BLaER1 (cell line): ENCODE measurements at regions not wholly inside any gene's neighbourhood (a gene's known extent, or its start where the extent isn't known, plus 50 kb on each side); places are given as distances from the start of the nearest gene placed in this dataset.
"Not testable (repeated sequence)": the region's sequence is repeated elsewhere in the genome, so short reads cannot be mapped to it uniquely, and the experiment has no call there.

Experiments
- H3K27ac ChIP-seq: shearing (Covaris generic); formaldehyde crosslinking; 2 replicates; pipeline ENCODE4 v1.8.1; 2022
- H3K27me3 ChIP-seq: shearing (Covaris generic); formaldehyde crosslinking; 2 replicates; pipeline ENCODE4 v1.8.1; 2022
- H3K36me3 ChIP-seq: shearing (Covaris generic); formaldehyde crosslinking; 2 replicates; pipeline ENCODE4 v1.8.1; 2022
- H3K4me1 ChIP-seq: shearing (Covaris generic); formaldehyde crosslinking; 2 replicates; pipeline ENCODE4 v1.8.1; 2022
- H3K4me2 ChIP-seq: shearing (Covaris generic); formaldehyde crosslinking; 2 replicates; pipeline ENCODE4 v1.8.1; 2022
- H3K4me3 ChIP-seq: shearing (Covaris generic); formaldehyde crosslinking; 2 replicates; pipeline ENCODE4 v1.8.1; 2022
- H3K9ac ChIP-seq: shearing (Covaris generic); formaldehyde crosslinking; 2 replicates; pipeline ENCODE4 v1.8.1; 2022
- H3K9me3 ChIP-seq: shearing (Covaris generic); formaldehyde crosslinking; 2 replicates; pipeline ENCODE4 v1.8.1; 2022
- H4K20me1 ChIP-seq: shearing (Covaris generic); formaldehyde crosslinking; 2 replicates; pipeline ENCODE4 v1.8.1; 2022
- Cebpa-rat ChIP-seq: shearing (Covaris generic); IDR thresholded peaks from 2 replicates; pipeline ENCODE4 v1.8.1; 2022

GRCh38 chr6:130494729-130495128 is 128.9 kb downstream of the TMEM200A start:
- Histone ChIP-seq H3K27me3 (no peaks in the 10 kb centered on the region), H3K4me2 (no peak overlapping the region), H3K4me1 (no peaks in the 10 kb centered on the region), H4K20me1 (no peaks in the 10 kb centered on the region), H3K4me3 (no peak overlapping the region), H3K27ac (no peak overlapping the region), H3K9ac (no peak overlapping the region), H3K36me3 (no peaks in the 10 kb centered on the region), H3K9me3 (peaks cover 9% of the 10 kb centered on the region; the same call in 1 of the 2 replicates)
- TF ChIP-seq Cebpa-rat: no peak

GRCh38 chr6:130500693-130501092 is 134.9 kb downstream of the TMEM200A start:
- no peak overlapping the region for H3K4me3 ChIP-seq
- H3K27ac ChIP-seq: no peak overlapping the region
- no peak overlapping the region for H3K4me2 ChIP-seq
- no peaks in the 10 kb centered on the region for H3K4me1 ChIP-seq
- no peak for TF ChIP-seq Cebpa-rat
- H3K9me3 ChIP-seq: no peaks in the 10 kb centered on the region
- H3K9ac ChIP-seq: no peak overlapping the region
- H4K20me1 ChIP-seq: no peaks in the 10 kb centered on the region
- no peaks in the 10 kb centered on the region for H3K36me3 ChIP-seq
- H3K27me3 ChIP-seq: no peaks in the 10 kb centered on the region

GRCh38 chr6:130503146-130503545 is 137.3 kb downstream of the TMEM200A start:
- H3K27me3 ChIP-seq: no peaks in the 10 kb centered on the region
- H3K27ac ChIP-seq: no peak overlapping the region
- H3K9ac ChIP-seq: no peak overlapping the region
- no peaks in the 10 kb centered on the region for H3K36me3 ChIP-seq
- no peaks in the 10 kb centered on the region for H4K20me1 ChIP-seq
- no peak overlapping the region for H3K4me3 ChIP-seq
- no peaks in the 10 kb centered on the region for H3K4me1 ChIP-seq
- no peak overlapping the region for H3K4me2 ChIP-seq
- TF ChIP-seq Cebpa-rat: no peak
- H3K9me3 ChIP-seq: no peaks in the 10 kb centered on the region

GRCh38 chr6:130505808-130506598 is 140.2 kb downstream of the TMEM200A start:
- TF ChIP-seq Cebpa-rat: no peak
- H4K20me1 ChIP-seq: no peaks in the 10 kb centered on the region
- no peaks in the 10 kb centered on the region for H3K4me1 ChIP-seq
- H3K9ac ChIP-seq: no peak overlapping the region
- H3K27me3 ChIP-seq: no peaks in the 10 kb centered on the region
- H3K4me2 ChIP-seq: no peak overlapping the region
- H3K4me3 ChIP-seq: no peak overlapping the region
- no peaks in the 10 kb centered on the region for H3K9me3 ChIP-seq
- no peaks in the 10 kb centered on the region for H3K36me3 ChIP-seq
- no peak overlapping the region for H3K27ac ChIP-seq

GRCh38 chr6:130507005-130507665 is 141.3 kb downstream of the TMEM200A start:
- not testable (repeated sequence) for H3K4me3 ChIP-seq, H3K4me2 ChIP-seq, H3K27me3 ChIP-seq, H4K20me1 ChIP-seq, H3K9me3 ChIP-seq, H3K9ac ChIP-seq, H3K27ac ChIP-seq, H3K4me1 ChIP-seq, H3K36me3 ChIP-seq

GRCh38 chr6:130507666-130508028 is 141.8 kb downstream of the TMEM200A start:
- no peaks in the 10 kb centered on the region for H3K27me3 ChIP-seq
- no peaks in the 10 kb centered on the region for H4K20me1 ChIP-seq
- H3K4me3 ChIP-seq: no peak overlapping the region
- no peaks in the 10 kb centered on the region for H3K4me1 ChIP-seq
- H3K27ac ChIP-seq: no peak overlapping the region
- no peaks in the 10 kb centered on the region for H3K9me3 ChIP-seq
- no peak overlapping the region for H3K4me2 ChIP-seq
- no peak overlapping the region for H3K9ac ChIP-seq
- TF ChIP-seq Cebpa-rat: no peak
- no peaks in the 10 kb centered on the region for H3K36me3 ChIP-seq

- no peak overlapping the region for H3K9ac ChIP-seq
Observed at GRCh38 chr6:130513770-130514169, 148.0 kb downstream of the TMEM200A start.

GRCh38 chr6:130514712-130515111 is 148.9 kb downstream of the TMEM200A start:
- no peaks in the 10 kb centered on the region for H4K20me1 ChIP-seq
- no peak for TF ChIP-seq Cebpa-rat
- H3K27ac ChIP-seq: no peak overlapping the region
- no peaks in the 10 kb centered on the region for H3K27me3 ChIP-seq
- H3K4me3 ChIP-seq: no peak overlapping the region
- H3K36me3 ChIP-seq: no peaks in the 10 kb centered on the region
- no peaks in the 10 kb centered on the region for H3K9me3 ChIP-seq
- H3K4me1 ChIP-seq: peaks cover 26% of the 10 kb centered on the region
- H3K9ac ChIP-seq: no peak overlapping the region
- H3K4me2 ChIP-seq: no peak overlapping the region

More at GRCh38 chr6:130513770-130514169, 148.0 kb downstream of the TMEM200A start:
- no peak overlapping the region for H3K4me3 ChIP-seq
- no peak for TF ChIP-seq Cebpa-rat
- no peaks in the 10 kb centered on the region for H4K20me1 ChIP-seq
- H3K4me1 ChIP-seq: peaks cover 26% of the 10 kb centered on the region
- no peaks in the 10 kb centered on the region for H3K36me3 ChIP-seq
- H3K27me3 ChIP-seq: no peaks in the 10 kb centered on the region
- H3K4me2 ChIP-seq: peak overlapping the region; percentile 60
- no peak overlapping the region for H3K27ac ChIP-seq
- H3K9me3 ChIP-seq: no peaks in the 10 kb centered on the region

- H3K27me3 ChIP-seq: no peaks in the 10 kb centered on the region
- no peak overlapping the region for H3K4me3 ChIP-seq
- no peak overlapping the region for H3K9ac ChIP-seq
- H3K9me3 ChIP-seq: no peaks in the 10 kb centered on the region
- no peak overlapping the region for H3K27ac ChIP-seq
- no peaks in the 10 kb centered on the region for H4K20me1 ChIP-seq
- TF ChIP-seq Cebpa-rat: no peak
- H3K4me1 ChIP-seq: peaks cover 26% of the 10 kb centered on the region
- no peaks in the 10 kb centered on the region for H3K36me3 ChIP-seq
- H3K4me2 ChIP-seq: no peak overlapping the region
Observed at GRCh38 chr6:130515306-130515705, 149.5 kb downstream of the TMEM200A start.

- Histone ChIP-seq H3K9ac (no peak overlapping the region), H3K4me2 (no peak overlapping the region), H3K4me3 (no peak overlapping the region), H3K36me3 (no peaks in the 10 kb centered on the region), H3K9me3 (peaks cover 5% of the 10 kb centered on the region; the same call in 1 of the 2 replicates), H3K27ac (no peak overlapping the region), H4K20me1 (no peaks in the 10 kb centered on the region), H3K27me3 (no peaks in the 10 kb centered on the region), H3K4me1 (peaks cover 33% of the 10 kb centered on the region)
- TF ChIP-seq Cebpa-rat: no peak
Observed at GRCh38 chr6:130516604-130517003, 150.8 kb downstream of the TMEM200A start.
